ENCODE measurements at regions not wholly inside any gene's neighbourhood (a gene's known extent, or its start where the extent isn't known, plus 50 kb on each side); places are given as distances from the start of the nearest gene placed in this dataset.
"Not testable (repeated sequence)": the region's sequence is repeated elsewhere in the genome, so short reads cannot be mapped to it uniquely, and the experiment has no call there.

GRCh38 chr2:230593765-230594164 lies 118.9 kb upstream of the CAB39 start:
- DNase-seq (ENCODE audit: extremely low read depth, low read depth), result no peak
- TF ChIP-seq, protein P1, sequence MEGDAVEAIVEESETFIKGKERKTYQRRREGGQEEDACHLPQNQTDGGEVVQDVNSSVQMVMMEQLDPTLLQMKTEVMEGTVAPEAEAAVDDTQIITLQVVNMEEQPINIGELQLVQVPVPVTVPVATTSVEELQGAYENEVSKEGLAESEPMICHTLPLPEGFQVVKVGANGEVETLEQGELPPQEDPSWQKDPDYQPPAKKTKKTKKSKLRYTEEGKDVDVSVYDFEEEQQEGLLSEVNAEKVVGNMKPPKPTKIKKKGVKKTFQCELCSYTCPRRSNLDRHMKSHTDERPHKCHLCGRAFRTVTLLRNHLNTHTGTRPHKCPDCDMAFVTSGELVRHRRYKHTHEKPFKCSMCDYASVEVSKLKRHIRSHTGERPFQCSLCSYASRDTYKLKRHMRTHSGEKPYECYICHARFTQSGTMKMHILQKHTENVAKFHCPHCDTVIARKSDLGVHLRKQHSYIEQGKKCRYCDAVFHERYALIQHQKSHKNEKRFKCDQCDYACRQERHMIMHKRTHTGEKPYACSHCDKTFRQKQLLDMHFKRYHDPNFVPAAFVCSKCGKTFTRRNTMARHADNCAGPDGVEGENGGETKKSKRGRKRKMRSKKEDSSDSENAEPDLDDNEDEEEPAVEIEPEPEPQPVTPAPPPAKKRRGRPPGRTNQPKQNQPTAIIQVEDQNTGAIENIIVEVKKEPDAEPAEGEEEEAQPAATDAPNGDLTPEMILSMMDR (IDR thresholded peaks at IDR 0.05; ENCODE audit: low read depth, low read length), result no peak

DNA sequence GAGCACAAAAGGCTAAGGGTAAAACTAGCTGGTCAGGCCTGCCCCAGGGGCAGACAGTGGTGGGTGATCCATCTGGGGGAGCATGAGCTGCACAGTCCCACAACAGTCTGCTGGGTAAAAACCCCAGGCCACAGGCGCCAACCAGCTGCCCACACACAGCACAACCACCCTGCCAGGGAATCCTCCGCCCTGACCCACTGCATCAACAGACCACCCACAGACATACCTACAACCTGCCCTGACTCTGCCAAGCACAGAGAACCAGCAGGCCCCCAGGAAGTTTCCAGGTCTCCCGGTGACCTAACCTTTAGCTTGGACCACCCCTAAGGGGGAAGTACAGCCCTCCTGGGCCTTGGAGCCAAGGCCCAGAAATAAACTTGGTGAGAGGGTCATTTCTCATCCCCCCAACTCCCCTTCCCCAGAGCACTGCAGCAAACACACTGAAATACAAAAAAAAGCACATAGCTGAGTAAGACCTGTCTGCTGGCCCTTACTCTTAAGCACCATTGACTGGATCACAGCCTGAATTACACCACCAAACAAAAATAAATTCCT lies 118.3 kb upstream of the CAB39 start:
- DNase-seq (ENCODE audit: extremely low read depth, low read depth), result no peak
- TF ChIP-seq, protein P1 (IDR thresholded peaks at IDR 0.05; ENCODE audit: low read depth, low read length), result no peak

DNA sequence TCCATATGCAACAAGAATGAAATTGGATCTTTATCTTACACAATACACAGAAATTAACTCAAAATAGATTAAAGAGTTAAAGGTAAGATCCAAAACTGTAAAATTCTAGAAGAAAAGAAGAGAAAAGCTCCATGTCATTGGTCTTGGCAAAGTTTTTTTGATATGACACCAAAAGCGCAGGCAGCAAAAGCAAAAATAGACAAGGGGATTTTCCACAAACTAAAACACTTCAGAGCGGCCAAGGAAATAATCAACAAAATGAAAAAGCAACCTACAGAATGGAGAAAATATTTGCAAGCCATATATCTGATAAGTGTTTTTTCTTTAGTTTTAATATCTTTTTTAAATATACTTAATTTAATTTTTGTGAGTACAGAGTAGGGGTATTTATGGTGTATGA lies 112.8 kb upstream of the CAB39 start:
- DNase-seq (ENCODE audit: extremely low read depth, low read depth), result no peak
- TF ChIP-seq, protein P1 (IDR thresholded peaks at IDR 0.05; ENCODE audit: low read depth, low read length), result no peak

- TF ChIP-seq, protein P1 (IDR thresholded peaks at IDR 0.05; ENCODE audit: low read depth, low read length), result no peak
- DNase-seq (ENCODE audit: extremely low read depth, low read depth), result no peak
These were observed 112.4 kb upstream of the CAB39 start for GRCh38 chr2:230600285-230600684.

DNA sequence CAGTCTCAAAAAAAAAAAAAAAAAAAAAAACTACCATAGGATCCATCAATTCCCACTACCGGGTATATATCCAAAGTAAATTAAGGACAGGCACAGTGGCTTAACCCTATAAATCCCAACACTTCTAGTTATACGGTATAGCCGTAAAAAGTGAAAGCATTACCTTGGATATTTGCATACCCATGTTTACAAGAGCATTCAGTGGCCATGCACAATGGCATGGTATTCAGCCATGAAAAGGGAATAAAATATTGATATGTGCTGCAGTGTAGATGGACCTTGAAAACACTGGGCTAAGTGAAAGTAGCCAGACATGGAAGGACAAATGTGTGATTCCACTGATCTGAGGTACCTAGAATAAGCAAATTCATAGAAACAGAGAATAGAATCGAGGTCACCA lies 111.8 kb upstream of the CAB39 start:
- TF ChIP-seq, protein P1 (IDR thresholded peaks at IDR 0.05; ENCODE audit: low read depth, low read length), result no peak

DNA sequence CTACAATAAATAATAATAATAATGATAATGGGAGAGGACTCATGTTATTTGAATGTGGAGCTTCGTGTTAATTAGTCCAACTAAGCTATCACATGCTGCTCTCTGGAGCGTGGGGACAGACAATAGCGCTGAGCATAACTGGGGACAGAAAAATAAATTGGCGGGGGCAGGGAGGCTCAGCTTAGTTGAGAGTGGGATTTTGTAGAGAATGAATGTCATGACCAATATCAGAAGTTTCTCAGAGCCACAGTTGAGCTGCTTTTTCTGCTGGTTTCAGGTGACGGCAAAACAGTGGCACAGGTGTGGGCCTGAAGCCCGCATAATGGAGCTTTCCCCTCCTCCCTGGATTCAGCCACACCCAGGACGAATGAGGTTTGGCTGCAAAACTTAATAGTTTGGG lies 111.1 kb upstream of the CAB39 start:
- TF ChIP-seq, protein P1 (IDR thresholded peaks at IDR 0.05; ENCODE audit: low read depth, low read length), result no peak
- no peak for DNase-seq (ENCODE audit: extremely low read depth, low read depth)

More for the DNA sequence above, 111.8 kb upstream of the CAB39 start:
- no peak for DNase-seq (ENCODE audit: extremely low read depth, low read depth)

GRCh38 chr2:230602562-230603230 lies 109.9 kb upstream of the CAB39 start:
- TF ChIP-seq, protein P1 (IDR thresholded peaks at IDR 0.05; ENCODE audit: low read depth, low read length), result no peak
- DNase-seq (ENCODE audit: extremely low read depth, low read depth), result no peak

DNA sequence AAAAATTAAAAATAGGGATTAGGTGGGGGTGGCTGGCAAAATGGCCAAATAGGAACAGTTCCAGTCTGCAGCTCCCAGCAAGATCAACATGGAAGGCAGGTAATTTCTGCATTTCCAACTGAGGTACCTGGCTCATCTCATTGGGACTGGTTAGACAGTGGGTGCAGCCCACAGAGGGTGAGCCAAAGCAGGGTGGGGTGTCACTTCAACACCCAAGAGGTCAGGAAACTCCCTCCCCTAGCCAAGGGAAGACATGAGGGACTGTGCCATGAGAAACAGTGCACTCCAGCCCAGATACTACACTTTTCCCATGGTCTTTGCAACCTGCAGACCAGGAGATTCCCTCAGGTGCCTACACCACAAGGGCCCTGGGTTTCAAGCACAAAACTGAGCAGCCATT lies 109.3 kb upstream of the CAB39 start:
- not testable (repeated sequence) for DNase-seq (ENCODE audit: extremely low read depth, low read depth)

- DNase-seq (ENCODE audit: extremely low read depth, low read depth), result not testable (repeated sequence)
These were observed 108.5 kb upstream of the CAB39 start for GRCh38 chr2:230604158-230604557.

All from AG09319 (cell line).